ENCODE measurements at regions not wholly inside any gene's neighbourhood (a gene's known extent, or its start where the extent isn't known, plus 50 kb on each side); places are given as distances from the start of the nearest gene placed in this dataset.

DNA sequence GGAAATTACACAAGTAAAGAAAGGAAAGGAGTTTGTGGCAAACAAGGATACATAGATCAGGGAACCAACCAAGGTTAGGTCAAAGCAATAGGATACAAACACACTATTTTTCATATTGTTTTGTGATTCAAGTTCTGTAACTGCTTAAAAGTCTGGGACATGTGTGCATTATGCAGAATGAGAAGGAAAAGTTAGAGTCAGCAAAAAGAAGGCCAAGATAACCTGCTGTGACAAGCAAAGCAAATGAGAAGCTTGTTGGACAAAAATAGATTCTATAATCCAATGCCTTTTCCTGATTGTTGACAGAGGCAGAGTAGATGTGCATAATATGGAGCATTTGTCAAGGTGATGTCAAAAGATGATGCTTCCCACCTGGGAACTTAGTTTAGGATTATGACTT lies 556.0 kb upstream of the CXADR start:
- ATAC-seq (no peak), DNase-seq (ENCODE audit: missing footprints) (no peak)
- intact Hi-C loops (cut with DNase I), result no loop called here

DNA sequence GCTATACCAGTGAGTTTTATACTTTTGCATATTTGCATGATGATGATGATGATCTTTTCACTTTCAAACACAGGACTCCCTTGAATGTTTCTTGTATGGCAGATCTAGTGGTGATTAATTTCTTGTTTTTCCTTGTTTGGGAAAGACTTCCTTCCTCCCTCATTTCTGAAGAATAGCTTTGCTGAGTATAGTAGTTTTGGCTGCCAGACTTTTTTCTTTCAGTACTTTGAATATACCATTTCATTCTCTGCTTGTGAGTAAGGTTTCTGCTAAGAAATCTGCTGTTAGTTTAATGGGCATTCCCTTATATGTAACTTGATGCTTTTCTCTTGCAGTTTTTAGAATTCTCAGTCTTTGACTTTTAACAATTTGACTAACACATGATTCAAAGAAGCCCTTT lies 547.4 kb upstream of the CXADR start:
- intact Hi-C loops (cut with DNase I), result no loop called here
- DNase-seq (ENCODE audit: missing footprints) (no peak), ATAC-seq (no peak)

DNA sequence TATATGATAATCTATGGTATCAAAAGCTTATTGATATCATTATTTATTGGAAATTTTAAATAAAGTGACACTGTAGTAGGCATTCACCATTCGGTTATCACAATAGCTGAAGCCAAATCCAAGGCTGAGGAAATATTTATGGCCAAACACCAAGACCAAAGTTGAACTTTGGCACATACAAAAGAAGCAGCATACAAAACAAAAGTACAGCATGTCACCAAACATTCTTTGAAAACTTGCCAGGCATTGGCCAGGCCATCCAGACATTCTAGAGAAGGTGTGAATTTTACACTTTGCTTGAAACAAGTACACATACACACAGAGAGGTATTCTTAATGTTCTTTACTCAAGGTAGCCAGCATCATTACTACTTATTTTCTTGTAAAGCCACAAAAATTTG lies 544.4 kb upstream of the CXADR start:
- peak; percentile 44 for ATAC-seq
- no peak for DNase-seq (ENCODE audit: missing footprints)
- intact Hi-C loops (cut with DNase I), result no loop called here

DNA sequence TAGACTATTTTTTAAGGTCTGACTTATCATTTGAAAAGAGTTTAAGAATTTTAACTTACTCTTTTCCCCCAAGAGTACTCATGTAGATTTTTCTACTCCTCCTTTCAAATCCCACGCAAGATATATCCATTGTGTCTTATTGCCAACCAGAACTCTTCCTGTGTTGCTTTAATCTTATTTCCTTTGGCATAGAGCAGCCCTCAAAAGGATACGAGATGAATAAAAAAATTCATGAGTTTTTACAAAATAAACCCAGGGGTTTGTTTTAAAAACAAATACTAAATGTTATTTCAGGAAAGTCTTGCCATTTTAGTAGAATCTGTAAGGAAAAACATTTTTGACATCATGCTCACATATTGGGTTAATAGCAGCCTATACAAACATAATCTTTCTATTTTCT lies 543.2 kb upstream of the CXADR start:
- ATAC-seq (no peak), DNase-seq (ENCODE audit: missing footprints) (no peak)
- intact Hi-C loops (cut with DNase I), result no loop called here

DNA sequence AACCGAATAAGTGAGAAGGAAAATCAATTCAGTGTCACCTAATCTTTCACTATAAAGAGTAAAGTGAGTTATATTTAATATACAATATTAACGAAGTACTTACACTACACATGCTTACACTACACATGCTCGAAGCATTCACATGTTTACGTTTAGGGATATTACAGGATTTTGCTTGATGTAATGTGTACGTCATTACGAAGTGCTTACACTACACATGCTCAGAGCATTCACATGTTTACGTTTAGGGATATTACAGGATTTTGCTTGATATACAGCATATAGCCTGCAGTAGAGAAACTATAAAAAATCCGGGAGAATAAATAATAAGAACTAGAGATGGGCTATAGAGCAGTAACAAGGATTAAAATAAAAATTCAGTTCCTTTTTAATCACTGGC lies 538.8 kb upstream of the CXADR start:
- intact Hi-C loops (cut with DNase I), result no loop called here
- ATAC-seq, result no peak

DNA sequence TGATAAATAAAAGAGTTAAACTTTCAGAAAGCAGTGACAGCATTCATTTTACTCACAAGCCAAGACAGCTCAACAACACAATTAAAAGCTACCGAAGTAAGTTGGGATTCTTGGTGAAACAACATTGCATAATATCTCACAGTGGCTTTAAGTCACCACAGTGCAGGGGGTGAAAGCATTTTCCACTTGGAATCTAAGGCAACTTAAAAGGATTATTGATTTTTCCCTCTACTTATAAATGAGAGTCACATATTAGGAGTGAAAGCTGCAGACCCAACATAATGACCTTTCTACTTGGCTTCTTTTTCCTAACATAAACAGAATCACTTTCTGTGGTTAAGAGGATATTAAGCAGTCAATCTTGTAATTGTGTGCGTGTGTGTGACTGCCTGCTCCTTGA lies 536.6 kb upstream of the CXADR start:
- DNase-seq (ENCODE audit: missing footprints) (no peak), ATAC-seq (no peak)
- intact Hi-C loops (cut with DNase I), result no loop called here

More for the DNA sequence above, 538.8 kb upstream of the CXADR start:
- no peak for DNase-seq (ENCODE audit: missing footprints)

DNA sequence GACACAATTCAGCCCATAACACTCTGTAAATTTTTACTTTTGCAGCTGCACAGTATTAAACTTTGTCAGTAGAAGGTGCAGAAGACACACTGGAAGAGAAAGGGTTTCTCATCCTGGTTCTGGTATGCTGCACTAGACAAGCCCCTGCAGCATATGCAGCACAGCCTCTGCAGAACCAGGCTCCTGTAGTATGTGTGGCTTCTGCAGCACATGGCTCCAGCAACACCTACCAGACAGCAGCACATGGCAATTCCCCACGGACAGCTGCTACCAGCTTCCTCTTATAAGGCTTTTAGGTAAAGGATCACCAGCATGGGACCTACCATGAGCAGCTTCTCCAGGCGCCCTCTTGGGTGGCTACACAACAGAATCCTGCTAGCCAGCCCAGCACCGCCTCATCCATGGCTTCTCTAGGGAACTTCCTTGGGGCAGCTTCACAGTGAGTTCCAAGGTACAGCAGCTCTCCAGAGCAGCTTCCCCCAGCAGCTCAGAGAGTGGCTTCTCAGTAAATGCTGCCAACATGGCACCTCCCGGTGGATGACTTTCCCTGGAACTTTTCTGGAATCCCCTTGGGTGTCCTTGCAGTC lies 534.4 kb upstream of the CXADR start:
- peak; percentile 44 for ATAC-seq
- intact Hi-C loops (cut with DNase I), result no loop called here
- DNase-seq (ENCODE audit: missing footprints), result no peak

DNA sequence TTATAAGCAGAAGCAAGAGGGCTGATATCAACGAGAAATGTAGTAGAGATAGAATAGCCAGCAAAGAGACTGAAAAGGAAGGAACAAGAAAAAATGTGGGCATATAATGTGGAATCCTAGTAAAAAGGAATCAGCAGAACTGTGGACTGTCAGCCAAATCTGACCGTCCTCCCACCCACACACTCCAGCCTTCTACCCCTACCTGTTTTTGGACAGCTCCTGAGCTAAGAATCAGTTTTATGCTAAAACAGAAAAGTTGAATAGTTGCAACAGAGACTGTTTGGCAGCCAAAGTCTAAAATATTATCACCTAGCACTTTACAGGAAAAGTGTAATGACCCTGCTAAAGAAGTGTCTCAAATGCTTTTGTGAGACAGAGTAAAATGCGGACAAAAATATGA lies 533.3 kb upstream of the CXADR start:
- no peak for ATAC-seq
- intact Hi-C loops (cut with DNase I), result no loop called here
- DNase-seq (ENCODE audit: missing footprints), result no peak

DNA sequence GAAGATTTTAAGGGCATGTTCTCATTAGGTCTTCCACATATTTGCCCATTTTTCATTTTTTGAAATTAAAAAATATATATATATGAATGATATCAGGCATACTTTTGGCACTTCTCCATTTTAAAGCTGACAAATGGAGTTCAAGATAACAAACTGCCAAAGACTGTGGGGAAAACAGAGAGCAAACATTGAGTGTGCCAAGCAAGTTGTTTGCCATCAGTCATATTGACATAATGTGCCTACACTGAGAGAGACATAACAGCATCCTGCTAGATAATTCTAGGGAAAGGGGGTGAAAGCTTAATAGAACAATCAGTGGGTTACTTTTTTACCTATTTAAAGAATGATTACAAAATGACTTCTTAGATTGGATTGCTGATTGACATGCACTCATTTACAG lies 529.4 kb upstream of the CXADR start:
- ATAC-seq (no peak), DNase-seq (ENCODE audit: missing footprints) (no peak)
- intact Hi-C loops (cut with DNase I), result no loop called here

DNA sequence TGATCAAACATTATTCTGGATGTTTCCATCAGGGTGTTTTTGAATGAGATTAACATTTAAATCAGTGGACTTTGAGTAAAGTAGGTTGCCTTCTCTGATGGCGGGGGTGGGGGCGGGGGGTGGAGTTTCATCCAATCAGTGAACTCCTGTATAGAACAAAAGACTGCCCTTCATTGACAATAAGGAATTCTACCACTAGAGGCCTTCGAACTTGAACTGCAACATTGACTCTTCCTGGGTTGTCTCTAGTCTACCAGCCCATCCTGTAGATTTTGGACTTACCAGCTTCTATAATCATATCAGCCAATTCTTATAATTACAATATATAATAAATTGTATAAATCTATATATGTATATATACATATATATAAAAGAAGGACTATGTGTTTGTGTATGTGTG lies 520.4 kb upstream of the CXADR start:
- intact Hi-C loops (cut with DNase I), result no loop called here
- no peak for ATAC-seq

DNA sequence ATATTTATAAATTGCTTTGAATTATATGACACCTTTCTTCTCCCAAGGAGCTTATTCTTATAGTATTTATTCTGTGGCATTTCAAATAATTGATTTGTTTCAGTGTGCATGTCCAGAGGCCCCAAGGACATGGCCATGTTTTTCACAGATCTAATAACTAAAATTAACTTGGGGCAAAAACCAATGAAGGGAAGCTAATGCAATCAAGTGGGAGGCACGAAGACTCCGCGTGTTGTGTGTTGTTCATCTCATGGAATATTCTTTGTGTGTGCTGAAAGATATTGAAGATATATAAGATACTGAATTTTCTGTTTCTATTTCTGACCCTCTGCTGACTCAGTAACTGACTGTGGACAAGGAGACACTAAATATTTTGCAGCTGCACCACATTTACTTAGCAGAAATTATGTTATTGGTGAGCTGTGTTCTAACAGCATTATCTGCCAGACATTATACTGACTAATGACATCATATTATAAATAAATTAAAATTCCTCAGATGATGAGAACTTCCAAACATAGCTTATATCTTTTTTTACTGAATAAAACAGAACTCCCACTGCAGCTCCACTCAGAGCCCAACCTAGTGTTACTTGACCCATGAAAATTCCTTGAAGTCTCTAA lies 519.3 kb upstream of the CXADR start:
- intact Hi-C loops (cut with DNase I), result no loop called here
- no peak for DNase-seq (ENCODE audit: missing footprints)
- ATAC-seq, result no peak

More for the DNA sequence above, 520.4 kb upstream of the CXADR start:
- no peak for DNase-seq (ENCODE audit: missing footprints)

DNA sequence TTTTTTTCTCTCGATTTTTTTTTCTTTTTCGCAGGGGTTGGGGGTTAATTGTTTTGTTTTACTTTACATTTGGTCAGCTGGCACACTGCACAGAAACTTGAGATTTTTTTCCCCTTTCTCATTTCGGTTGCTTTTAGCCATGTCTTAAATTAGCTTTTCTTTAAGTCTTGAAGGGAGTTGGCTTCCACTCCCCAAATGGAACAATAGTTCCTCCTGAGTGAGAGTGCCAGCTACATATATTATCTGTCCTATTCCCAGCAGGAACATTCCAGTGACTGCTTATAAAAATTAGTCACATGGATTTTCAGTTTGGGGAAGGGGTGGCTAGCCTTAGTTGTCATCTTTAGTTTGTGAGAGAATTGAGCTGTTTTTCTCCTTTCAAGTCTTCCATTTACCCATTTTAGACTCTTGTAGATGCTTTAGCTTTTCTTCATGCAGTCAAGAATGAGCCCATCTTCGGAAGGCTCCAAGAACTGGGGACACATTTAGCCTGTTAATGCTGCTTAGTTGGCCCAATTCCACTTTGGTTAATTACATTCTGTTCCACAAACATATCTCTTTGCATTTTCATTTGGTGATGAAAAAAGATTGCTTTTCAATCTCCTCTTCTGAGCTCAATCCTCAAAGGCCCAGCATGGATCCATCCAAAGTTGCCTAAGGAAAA lies 510.1 kb upstream of the CXADR start:
- ATAC-seq (no peak), DNase-seq (ENCODE audit: missing footprints) (no peak)
- intact Hi-C loops (cut with DNase I), result no loop called here

DNA sequence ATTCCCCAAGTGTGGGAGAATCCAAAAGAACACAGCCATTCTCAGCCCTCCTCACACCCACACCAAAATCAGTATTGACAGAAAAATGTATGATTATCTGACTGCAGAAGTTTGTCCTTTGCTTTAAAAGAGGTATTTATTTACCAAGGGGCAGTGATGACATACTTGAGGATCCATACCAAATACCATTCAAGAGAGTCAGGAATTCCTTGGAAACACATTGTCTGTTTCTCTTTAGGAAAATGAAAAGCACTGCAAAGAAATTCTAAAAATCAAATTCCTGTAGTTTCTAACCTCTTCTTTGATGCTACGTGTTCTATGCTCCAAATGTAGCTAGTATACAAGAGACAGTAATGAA lies 509.6 kb upstream of the CXADR start:
- DNase-seq (ENCODE audit: missing footprints) (no peak), ATAC-seq (no peak)
- intact Hi-C loops (cut with DNase I), result no loop called here

DNA sequence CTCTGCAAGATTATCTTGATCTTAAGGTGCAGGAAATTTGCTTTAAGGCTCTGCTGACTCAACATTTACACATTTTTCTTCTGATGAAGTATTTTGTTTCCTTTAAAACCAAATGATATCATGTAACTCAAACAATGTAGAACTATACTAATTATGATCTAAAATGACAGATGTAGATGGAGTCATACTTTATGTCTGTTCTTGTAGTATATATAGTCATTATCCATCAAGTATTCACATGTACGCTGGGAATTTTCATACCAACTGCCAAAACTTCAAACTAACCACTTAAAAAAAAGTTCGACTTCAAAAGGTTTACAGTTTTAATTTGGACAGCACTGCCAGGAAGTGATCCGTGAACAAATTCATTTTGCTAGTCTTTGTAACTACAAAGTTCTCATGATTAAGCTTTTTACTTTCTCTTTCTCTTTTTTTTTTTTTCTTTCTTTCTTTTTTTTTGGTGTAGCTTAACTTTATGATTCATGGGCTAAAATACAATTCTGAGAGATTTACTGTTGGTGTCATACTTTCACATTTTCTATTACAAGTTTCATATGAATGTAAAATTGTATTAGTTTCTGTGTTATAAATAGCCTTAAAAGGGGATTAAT lies 509.0 kb upstream of the CXADR start:
- intact Hi-C loops (cut with DNase I), result no loop called here
- DNase-seq (ENCODE audit: missing footprints) (no peak), ATAC-seq (no peak)

DNA sequence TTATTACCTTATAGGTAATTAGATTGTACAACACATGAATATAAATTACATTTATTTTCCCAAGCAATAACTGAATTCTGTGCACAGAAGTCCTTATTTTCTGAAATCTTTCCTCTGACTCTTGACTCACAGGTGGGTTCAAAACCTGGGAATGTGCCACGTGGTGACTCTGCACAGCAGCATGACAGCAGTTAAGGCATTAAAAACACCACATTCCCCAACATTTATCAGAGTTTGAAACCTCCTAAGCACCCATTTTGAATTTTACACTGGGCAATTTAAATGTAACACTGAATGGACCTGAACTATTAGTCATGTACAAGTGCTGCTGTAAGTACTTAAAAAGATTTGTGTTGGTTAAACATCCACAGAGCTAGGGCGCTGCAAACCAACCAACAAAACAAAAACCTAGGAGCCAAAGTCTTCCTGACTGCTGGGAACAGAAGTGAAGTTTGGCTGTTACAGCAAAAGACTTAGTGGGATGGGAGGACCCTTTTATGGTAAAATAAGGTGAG lies 480.6 kb upstream of the CXADR start:
- DNase-seq (ENCODE audit: missing footprints) (no peak), ATAC-seq (no peak)
- intact Hi-C loops (cut with DNase I), result no loop called here

DNA sequence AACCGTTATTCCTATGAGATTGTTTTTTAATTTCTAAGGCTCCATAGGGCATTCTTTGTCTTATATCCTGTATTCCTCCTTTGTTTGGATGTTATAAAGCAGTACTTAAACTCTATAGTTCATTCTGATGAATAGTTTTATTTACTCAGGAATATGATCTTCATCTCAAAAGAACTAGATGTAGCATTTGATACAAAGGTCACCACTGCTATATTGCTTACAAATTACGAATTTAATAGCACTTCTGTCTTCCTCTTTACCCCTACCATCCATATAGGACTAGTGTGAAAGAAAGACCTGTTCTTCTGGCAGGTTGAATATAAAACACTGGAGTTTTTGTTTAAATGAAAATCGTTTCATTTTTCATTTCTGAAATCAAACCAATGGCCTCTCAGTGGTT lies 468.1 kb upstream of the CXADR start:
- intact Hi-C loops (cut with DNase I), result loop anchor here (10.0 kb wide), 1 partner anchor 960 kb away; no protein-coding TSS in a partner anchor
- no peak for DNase-seq (ENCODE audit: missing footprints)
- no peak for ATAC-seq

DNA sequence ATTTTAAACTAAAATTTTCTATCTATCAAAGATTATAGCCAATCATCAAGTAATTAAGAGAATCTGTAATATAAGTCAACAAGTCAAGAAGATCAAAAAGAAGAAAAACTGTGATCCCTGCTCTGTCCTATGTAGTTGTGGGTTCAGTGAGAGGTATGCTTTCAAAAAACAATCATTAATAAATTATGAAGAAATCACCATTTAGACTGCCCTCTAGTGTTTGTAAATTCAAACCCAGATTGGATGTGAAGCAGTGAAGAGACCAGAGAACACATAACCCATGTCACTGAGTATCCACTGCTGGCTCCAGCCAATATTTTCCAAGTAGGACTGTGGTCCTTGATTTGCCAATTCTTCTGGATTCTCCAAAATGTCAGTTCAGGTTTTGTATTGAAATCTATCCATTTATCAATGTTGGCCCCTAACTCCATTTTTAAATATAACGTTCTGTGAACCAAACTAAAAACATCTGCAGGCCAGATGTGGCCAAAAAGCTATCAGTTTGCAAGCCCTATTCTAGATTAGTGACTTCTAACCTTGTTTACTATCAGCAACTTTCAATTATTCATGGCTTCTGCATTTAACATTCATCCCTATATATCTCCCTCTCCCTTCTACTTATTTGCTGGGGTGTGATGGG lies 467.5 kb upstream of the CXADR start:
- intact Hi-C loops (cut with DNase I), result loop anchor here (10.0 kb wide), 1 partner anchor 961 kb away; no protein-coding TSS in a partner anchor
- ATAC-seq, result no peak
- no peak for DNase-seq (ENCODE audit: missing footprints)

DNA sequence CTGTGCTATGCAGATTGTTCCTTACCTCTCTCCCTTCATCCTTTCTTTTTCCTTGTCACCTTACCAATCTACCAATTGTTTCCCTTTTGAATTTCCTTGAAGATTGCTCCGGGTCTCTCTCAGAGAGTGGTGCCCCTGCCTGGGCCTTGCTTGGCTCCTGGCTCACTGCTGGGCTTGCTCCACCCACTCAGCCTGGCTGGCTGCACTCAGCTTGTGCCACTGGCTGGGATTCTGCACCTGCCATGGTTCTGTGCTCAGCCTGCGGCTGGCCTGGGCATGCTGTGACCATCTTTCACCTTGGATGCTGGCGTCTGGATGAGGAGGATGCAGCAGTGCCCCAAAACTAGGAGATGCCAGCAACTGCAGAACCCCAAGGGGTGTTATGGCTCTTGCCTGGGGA lies 463.9 kb upstream of the CXADR start:
- intact Hi-C loops (cut with DNase I), result loop anchor here (10.0 kb wide), 1 partner anchor 964 kb away; no protein-coding TSS in a partner anchor
- DNase-seq (ENCODE audit: missing footprints) (no peak), ATAC-seq (no peak)

DNA sequence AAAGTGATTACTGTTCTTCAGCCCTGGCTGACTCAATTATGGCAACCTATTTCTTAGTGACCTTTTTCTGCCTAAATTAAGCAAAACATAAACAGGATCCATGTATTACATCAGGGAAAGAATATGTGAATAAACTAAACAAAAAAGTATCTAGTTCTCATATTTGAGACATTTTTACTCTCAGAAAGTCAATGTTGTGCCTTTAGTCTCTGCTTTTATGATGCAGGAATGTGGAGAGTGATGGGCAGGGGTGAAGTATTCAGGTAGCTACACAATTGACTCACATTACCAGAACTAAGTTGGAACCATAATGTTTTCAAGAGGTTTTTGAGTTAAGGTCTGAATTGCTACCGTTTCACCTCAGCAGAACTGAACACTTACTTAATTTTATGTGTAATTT lies 462.7 kb upstream of the CXADR start:
- no peak for ATAC-seq
- intact Hi-C loops (cut with DNase I), result no loop called here

More for the DNA sequence above, 462.7 kb upstream of the CXADR start:
- DNase-seq (ENCODE audit: missing footprints), result no peak
